ENCODE measurements at regions not wholly inside any gene's neighbourhood (a gene's known extent, or its start where the extent isn't known, plus 50 kb on each side); places are given as distances from the start of the nearest gene placed in this dataset.
A peak's percentile ranks its signal among the peaks of the same experiment; 100 is the strongest.
"Not testable (repeated sequence)": the region's sequence is repeated elsewhere in the genome, so short reads cannot be mapped to it uniquely, and the experiment has no call there.

GRCh38 chr3:27779176-27779575 lies 57.1 kb upstream of the EOMES start:
- DNase-seq, result no peak

- no peak for DNase-seq
Observed at GRCh38 chr3:27789420-27789819, 67.3 kb upstream of the EOMES start.

DNA sequence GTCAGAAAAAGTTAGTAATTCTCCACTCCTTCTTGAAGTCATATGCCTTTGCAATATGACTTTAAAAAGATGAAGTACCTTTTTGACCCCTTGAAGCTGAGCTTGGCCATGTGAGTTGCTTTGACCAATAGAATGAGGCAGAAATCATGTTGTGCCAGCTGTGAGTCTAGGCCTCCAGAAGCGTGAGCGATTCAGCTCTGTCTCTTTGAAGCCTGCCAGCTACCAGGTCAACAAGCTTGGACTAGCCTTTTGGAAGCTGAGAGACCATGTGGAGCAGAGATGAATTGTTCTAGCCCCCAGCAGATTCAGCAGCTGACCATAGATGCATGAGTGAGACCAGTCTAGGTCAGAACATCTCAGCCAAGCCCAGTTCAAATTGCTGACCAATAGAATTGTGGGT lies 69.8 kb upstream of the EOMES start:
- DNase-seq, result no peak

- no peak for DNase-seq
Observed at GRCh38 chr3:27792869-27793268, 70.7 kb upstream of the EOMES start.

DNA sequence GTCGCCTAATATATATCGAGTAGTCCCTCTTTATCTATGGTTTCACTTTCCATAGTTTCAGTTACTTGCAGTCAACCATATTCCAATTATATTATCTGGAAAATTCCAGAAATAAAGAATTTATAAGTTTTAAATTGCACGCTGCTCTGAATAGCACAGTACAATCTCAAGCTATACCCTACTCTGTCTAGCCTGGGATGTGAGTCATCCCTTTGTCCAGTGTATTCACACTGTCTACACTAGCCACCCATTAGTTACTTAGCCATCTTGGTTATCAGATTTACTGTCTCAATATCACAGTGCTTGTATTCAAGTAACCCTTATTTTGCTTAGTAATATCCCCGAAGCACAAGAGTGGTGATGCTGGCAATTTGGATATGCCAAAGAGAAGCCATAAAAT lies 72.1 kb upstream of the EOMES start:
- DNase-seq, result no peak

DNA sequence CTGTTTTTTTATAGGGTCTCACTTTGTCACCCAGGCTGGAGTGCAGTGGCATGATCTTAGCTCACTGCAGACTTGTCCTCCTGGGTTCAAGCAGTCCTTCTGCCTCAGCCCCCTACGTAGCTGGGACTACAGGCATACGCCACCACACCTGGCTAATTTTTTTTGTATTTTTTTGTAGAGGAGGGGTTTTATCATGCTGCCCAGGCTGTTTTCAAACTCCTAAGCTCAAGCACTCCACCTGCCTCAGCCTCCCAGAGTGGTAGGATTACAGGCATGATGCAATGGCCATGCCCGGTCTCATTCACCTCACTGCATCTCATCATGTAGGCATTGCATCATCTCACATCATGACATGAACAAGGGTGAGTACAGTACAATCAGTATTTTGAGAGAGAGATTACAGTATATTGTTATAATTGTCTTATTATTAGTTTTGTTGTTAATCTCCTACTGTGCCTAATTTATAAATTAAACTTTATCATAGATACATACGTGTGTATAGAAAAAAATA lies 74.3 kb upstream of the EOMES start:
- DNase-seq, result no peak

DNA sequence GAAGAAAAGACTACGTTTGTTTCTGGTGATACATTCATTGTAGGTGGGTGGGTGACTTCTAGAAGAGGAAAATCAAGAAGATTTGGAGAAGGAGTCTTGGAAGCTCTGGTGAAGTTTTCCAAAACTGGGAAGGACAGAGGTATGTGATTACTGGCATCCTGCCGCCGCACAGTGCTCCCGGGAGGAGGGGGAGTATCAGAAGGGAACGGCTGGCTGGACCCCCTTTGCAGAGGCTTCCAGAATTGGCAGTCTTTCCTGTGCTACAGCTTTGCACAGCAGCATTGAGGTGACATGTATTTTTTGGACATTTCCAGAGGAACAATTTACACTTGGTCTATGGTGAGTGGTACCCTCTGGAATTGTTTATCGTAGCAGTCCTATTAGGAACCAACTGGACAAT lies 75.7 kb upstream of the EOMES start:
- DNase-seq, result no peak

DNA sequence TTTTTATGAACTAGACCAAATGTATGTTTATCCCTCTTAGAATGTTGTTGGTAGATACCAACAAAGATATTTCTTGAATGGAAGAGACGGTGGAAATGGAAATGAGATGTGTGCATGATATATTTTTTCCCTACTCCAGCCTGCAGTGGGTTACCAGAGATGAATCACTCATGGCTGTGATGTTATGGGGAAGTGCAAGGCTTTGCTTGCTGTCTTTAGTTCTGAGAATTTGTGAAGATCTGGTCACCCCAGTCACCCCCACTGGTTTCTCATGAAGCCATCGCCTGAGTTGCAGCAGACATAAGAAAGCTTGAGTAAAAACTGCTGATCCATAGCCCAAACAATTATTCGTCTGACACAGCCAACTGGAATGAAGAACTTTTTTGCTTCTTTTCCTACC lies 78.1 kb upstream of the EOMES start:
- no peak for DNase-seq

- no peak for DNase-seq
Observed at GRCh38 chr3:27802425-27802824, 80.3 kb upstream of the EOMES start.

- DNase-seq, result no peak
Observed at GRCh38 chr3:27802849-27803248, 80.7 kb upstream of the EOMES start.

DNA sequence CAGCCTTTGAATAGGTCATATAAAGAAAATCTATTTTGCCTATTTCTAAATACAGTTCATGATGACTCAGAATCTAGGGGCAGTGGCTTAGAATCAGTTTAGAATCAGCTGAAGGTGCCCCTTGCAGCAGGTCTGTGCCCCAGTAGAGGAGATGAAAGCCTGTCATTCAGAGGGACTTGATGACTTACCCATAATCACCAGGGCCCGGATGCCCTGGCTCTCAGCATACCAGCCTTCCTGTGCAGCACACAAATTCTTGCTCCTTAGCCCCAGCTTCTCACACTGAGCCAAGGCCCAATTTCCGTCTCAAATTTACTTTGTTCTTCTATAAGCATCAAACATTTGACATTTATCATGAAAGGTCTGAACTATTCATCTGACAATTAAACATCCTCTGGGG lies 83.2 kb upstream of the EOMES start:
- DNase-seq, result no peak

DNA sequence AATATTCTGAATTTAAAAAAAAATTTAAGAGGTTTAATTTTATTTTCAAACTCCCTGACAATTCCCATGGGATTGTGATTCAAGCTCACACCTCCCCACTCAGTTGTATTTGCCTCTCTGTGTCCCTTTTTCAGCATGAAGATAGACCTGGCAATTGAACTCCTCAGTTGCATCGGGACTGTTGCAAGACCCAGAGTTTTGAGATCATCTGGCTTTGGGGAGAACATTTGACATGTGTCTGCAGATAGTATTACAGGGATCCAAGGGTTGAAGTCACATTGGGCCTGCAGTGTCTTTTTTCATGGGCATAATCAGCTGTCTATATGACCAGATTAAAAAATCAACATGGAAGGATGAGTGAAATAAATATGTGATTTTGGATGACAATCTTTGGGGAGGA lies 91.1 kb upstream of the EOMES start:
- DNase-seq, result no peak

DNA sequence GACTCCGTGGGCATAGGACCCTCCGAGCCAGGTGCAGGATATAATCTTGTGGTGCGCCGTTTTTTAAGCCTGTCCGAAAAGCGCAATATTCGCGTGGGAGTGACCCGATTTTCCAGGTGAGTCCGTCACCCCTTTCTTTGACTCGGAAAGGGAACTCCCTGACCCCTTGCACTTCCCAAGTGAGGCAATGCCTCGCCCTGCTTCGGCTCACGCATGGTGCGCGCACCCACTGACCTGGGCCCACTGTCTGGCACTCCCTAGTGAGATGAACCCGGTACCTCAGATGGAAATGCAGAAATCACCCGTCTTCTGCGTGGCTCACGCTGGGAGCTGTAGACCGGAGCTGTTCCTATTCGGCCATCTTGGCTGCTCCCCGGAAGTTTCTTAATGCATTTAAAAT lies 99.5 kb upstream of the EOMES start:
- DNase-seq, result not testable (repeated sequence)

DNA sequence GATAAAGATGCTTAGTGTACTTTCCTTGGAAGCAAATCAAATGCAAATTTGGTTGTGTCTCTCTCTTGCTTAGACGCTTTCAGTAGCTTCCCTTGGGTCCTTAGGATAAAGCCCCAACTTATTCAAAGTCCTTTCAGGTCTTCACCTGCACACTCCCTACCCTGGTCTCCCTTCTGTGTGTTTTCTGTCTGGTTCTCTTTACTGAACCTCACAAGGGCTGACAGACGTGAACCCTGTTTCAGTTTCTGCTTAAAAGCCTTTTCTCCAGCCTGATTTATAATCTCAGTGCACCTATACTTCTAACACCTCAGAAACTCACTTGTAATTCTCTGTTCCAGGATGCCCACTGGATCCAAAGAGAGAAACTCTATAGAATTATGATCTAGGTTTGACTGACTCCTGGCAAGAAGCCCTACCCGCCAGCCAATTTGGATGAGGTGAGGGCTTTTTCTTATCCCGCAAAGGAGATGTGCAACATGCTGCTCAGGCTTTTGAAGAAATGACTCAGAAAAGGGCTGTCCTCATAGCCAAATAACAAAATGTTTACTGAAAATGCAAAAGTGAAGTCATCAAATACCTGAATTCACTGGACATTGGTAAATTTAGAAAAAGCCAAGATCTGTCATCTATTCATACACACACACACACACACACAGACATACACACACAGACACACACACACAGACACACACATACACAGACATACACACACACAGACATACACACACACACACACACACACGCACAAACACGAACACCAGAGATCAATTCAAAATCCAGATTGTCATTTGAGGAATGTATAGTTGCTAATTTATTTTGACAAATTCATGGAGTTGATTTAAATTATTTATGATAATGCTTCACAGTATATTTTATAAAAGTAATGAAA lies 102.4 kb upstream of the EOMES start:
- peak; percentile 1 for DNase-seq

DNA sequence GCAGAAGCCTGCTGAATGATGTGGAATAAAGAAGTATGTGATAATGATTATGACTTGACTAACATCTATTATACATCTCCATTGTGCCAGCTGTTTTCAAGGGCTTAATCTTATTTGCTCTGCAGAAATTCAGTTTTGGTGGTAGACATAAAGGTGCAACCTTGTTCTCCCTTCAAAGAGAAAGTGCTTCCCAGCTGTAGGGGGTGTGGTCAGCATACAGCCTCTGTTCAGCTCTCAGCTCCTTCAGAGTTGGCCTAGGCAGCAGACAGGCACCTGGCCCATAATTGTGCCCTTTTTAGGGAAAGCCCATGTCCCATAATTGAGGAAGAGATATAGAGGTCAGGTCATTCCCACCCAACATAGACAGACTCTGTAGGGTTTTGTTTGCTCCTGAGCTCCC lies 104.3 kb upstream of the EOMES start:
- no peak for DNase-seq

GRCh38 chr3:27827041-27827440 lies 104.9 kb upstream of the EOMES start:
- DNase-seq, result no peak

DNA sequence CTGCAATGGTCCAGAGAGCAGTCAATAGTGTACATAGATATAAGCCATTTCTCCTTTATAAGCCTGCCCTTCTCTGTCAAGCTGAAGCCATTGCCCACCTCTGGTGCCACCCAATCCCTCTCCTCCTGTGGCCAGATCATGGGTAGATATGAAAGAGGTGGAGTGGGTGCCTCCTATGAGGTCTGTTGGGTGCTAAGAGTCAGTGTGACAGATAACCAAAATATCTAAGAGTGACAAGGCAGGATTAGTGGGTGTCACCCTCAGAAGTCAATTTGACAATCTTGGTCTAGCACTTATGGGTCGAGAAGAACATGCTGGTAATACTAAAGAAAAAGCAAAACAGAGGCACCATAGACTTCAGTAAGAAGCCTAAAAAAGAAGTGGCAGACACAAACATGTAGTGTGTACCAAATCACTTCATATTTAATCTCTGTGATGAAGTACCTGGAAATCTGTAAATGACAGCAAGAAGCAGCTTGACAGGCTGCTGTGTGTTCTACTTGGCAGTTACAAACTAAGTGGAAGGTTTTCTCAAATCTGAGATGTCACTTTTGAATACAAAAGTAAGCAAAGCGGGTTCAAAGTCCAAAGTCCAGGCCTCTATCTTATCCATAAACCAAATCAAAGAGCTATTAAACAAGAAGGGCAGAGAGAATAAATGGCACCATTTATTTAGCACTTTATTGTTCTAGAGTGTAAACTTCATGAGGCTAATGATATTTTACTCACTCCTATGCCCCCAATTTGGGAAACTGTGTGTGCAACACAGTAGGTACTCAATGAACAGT lies 118.9 kb upstream of the EOMES start:
- no peak for DNase-seq

- no peak for DNase-seq
Observed at GRCh38 chr3:27844052-27844675, 122.0 kb upstream of the EOMES start.

GRCh38 chr3:27847697-27848096 lies 125.6 kb upstream of the EOMES start:
- DNase-seq, result no peak

GRCh38 chr3:27848826-27849225 lies 126.7 kb upstream of the EOMES start:
- no peak for DNase-seq

DNA sequence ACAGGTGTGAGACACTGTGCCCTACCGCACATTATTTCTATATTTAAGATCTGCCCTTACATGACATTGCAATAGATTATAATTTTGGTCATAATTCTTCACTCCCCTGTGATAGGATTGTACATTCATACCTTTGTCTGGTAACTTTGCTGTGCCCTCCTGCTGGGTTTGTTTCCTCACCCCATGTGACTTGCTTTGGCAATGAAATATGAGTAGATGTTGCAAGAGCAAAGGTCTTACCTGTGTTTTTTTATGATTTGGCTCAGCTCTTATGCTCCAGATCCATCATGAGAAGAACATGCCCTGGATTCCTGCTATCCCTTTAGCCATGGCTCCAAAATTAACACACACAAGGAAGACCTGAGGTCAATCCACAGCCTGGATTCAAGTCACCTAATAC lies 137.7 kb upstream of the EOMES start:
- no peak for DNase-seq

DNA sequence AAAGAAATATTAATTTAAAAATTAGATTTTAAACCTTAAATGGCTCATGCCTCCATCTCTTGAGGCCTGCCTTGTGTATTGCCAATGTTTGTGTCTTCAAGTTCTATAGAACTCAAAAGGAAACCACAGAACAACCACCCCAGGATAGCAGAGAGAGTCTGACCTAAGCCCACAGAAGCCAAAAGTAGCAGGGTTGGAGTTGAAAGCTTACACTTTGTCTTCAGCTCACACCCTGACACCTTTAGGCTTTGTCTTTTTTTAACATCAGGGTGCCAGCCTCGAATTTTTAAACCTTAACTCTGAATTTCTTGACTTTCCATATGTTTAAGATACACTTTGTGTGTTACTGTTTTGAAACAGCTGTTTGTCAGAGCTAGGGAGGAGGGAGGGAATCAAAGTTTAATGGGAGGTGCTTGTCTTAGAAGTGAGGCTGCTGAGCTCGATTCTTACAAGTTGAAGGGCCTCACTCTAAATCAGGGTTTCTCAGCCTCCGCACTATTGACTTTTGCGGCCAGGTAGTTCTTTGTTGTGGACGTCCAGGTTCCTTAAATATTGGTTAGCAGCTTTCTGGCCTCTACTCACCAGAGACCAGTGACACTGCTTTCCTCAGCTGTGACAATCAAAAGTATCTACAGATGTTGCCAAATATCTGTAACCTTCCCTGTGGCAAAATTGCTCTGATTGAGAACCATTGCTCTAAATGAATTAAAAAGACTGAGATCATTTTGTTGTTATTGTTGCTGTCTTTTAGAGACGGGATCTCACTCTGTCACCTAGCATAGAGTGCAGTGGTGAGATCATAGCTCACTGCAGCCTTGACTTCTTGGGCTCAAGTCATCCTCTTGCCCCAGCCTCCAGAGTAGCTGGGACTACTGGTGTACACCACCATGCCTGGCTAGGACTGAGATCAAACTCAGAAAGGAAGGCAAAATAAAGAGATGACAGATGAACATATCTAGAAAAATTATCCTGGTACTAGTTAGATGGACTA lies 139.2 kb upstream of the EOMES start:
- no peak for DNase-seq

Data from NCI-H526 treated with DMSO at 0.1 percent for 48 hours (cell line).